Right kidney (tissue), 1 donor: ENCODE measurements at regions not wholly inside any gene's neighbourhood (a gene's known extent, or its start where the extent isn't known, plus 50 kb on each side); places are given as distances from the start of the nearest gene placed in this dataset.

Experiments used
- DNase-seq: peaks from one replicate; pipeline ENCODE4 v3.0.0-alpha.2; 2016

- DNase-seq = no peak
These were observed 782.0 kb upstream of the ALCAM start for GRCh38 chr3:104584682-104585081.

- no peak for DNase-seq
These were observed 780.4 kb upstream of the ALCAM start for GRCh38 chr3:104586344-104586743.

- DNase-seq = no peak
These were observed 778.3 kb upstream of the ALCAM start for GRCh38 chr3:104588442-104588841.

DNA sequence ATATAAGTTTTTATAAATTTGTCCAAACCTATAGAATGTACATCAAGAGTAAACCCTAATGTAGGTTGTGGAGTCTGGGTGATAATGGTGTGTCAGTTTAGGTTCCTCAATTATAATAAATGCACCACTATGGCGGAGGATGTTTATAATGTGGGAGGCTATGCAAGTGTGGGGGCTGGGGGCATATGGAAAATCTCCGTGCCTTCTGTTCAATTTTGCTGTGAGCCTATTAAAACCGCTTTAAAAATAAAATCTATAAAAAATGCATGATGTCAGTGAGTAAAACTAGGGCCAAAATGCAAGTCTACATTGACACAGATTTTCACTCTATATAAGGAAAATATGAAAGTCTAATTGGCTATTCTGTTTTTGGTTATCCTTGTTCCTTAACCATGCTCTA lies 774.9 kb upstream of the ALCAM start:
- DNase-seq = no peak

DNA sequence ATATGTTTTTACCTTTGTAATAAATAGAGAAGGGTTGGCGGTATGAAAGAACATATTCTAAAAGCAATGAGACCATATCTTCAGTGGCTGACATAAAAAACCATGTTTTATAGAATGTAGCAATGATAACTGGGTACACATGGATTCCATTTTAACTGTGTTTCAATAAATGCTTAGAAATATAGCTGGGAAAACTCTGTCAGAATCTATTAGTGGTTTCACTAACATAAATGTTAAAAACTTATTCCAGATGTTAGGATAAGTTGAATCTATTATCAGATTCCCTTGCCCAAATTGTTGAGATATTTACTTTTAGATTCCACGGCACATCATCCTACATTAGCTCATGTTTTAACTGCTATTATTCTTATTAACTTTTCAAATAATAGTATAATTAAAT lies 772.2 kb upstream of the ALCAM start:
- DNase-seq = no peak

GRCh38 chr3:104596054-104596453 lies 770.7 kb upstream of the ALCAM start:
- no peak for DNase-seq

DNA sequence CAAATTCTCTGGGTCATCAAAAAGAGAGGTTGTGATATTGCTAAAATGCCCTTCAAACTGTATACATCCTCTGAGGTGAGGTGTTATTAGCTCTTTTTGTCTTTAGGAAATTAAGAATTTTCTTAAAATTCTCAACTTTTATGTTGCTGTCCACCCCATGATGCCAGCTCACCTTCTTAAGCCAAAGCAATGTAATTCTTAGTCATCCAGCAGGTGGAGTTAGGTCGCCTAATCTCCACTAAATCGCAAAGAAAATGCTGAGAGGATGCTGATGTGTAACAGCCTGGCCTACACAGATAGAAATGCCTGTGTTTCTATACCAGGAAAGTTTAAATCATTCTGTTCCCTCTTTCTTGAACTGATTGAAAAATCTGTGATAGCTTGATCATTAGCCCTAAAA lies 770.2 kb upstream of the ALCAM start:
- DNase-seq = no peak

- DNase-seq = no peak
These were observed 767.7 kb upstream of the ALCAM start for GRCh38 chr3:104598848-104599511.

DNA sequence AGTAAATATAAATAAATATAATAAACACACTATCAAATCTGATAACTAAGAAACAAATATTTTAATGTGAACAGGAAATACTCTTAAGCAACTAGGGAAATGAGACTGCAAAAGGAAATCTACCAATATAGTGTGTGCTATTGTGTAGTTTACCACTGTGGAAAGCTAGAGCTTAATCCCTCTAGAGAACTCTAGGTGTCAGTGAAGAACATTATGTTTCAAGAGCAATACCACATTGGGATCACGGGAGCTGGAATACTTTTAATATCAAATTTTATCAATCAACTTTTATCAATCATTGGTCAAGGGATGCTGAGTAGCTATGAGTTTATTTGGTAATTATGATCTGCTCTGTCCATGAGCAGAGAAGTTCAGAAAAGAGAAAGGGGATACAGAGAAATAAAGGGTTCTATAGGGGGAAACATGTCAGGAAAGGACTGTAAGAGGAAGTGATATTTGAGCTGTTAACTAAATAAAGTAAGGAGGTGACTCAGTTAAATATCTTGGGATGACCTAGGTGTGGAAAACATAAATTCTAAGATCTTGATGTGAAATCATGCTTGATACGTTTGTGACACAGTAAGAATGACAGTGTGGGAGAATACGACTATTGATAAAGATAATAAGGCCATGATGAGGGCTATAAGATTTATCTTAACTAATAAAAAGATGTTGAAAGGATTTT lies 762.2 kb upstream of the ALCAM start:
- DNase-seq = no peak

GRCh38 chr3:104606812-104607211 lies 759.9 kb upstream of the ALCAM start:
- no peak for DNase-seq

- no peak for DNase-seq
These were observed 755.7 kb upstream of the ALCAM start for GRCh38 chr3:104610730-104611652.

GRCh38 chr3:104612218-104612617 lies 754.5 kb upstream of the ALCAM start:
- DNase-seq = no peak

GRCh38 chr3:104614564-104614963 lies 752.1 kb upstream of the ALCAM start:
- DNase-seq = no peak

DNA sequence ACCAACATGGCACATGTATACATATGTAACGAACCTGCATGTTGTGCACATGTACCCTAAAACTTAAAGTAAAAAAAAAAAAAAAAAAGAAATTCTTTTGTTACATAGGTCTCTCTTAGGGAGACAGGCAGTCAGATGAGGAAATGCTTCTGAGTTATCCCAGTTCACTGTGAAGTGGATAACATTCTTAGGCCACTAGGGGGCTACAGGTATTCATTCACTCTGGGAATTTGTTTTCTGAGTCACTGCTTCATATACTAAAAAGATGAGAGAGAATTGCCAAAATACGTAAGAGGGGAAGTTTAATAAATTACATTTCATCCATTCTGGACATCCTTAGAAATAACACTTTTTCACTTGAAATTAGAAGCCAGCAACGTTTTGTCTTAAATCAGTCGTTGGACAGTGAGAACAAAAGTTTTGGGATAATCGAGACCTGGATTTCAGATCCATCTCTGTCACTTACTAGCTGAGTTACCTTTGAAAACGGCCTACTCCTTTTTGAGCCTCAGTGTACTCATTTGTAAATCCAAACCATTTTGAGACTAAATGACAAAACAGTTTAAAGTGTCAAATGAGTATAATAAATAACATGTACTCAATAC lies 738.4 kb upstream of the ALCAM start:
- no peak for DNase-seq

GRCh38 chr3:104629038-104629437 lies 737.7 kb upstream of the ALCAM start:
- DNase-seq = no peak

GRCh38 chr3:104631254-104631653 lies 735.5 kb upstream of the ALCAM start:
- no peak for DNase-seq

GRCh38 chr3:104632521-104632920 lies 734.2 kb upstream of the ALCAM start:
- DNase-seq = no peak

DNA sequence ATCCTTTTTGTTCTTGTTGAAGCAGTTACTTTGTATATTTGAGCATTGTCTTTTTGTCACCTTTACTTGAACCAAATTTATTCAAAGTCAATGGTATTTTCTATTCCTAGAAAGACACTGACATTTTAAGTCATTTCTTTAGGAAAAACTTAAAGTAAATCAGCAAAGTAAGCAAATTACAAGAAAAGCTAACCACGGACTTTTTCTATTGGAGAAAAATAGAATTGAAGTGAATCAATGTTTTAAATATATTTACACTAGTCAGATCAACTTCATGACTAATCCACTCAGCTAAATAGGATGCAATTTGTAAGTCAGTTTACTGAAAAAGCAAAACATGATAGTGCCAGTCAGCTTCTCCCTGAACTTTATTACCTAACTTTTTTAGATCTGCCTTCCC lies 733.8 kb upstream of the ALCAM start:
- DNase-seq = no peak

DNA sequence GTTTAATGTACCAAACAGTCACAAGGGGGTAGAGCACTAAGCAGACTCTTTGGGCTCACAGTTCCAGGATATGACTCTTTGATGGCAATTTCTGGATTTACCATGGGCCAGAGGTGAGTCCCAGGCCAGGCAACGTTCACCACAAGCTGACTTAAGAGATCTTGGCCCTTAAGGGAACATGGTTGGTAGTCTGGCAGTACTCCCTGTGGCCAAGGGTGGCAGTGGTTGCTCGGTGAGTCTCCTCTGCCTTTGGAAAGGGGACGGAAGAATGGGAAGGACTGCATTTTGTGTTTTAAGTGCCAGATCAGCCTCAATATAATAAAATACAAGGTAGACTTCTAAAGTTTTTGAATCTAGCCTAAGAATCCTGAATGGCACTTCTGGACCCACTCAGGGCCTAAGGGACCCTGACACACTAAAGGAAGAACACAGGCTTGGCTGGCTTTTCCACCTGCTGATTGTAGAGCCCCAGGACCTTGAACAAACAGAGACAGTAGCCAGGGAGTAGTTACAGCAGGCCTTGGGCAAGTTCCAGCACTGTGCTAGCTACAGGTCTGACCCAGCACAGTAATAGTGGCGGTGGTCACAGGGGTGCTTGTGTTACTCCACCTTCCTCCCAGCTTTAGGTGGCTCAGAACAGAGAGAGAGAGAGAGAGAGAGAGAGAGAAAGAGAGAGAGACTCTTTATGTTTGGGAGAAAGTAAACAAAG lies 730.7 kb upstream of the ALCAM start:
- DNase-seq = no peak

DNA sequence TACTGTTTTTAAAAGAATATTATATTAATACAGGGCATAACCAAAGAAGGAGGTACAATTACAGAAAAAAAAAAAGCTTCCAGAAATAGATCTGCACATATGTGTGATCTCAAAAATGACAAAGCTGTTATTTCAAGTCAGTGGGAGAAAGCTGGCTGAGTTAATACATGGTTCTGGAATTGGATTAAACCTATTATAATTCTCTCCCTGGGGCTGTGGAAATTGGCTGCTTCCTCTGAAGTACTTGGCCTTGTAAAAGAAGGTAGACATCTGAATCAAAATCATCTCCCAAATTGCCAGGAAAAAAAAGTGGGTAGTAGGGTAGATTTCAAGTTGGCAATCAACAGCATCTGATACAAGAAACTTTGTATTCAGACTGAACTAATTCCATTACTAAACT lies 723.9 kb upstream of the ALCAM start:
- no peak for DNase-seq

GRCh38 chr3:104646196-104646595 lies 720.5 kb upstream of the ALCAM start:
- no peak for DNase-seq

- DNase-seq = no peak
These were observed 717.9 kb upstream of the ALCAM start for GRCh38 chr3:104648823-104649222.
